Eye (tissue), 1 donor: ENCODE measurements at regions not wholly inside any gene's neighbourhood (a gene's known extent, or its start where the extent isn't known, plus 50 kb on each side); places are given as distances from the start of the nearest gene placed in this dataset.

Experiments used
- DNase-seq: peaks from one replicate; pipeline ENCODE4 v3.0.0-alpha.2; 2015

DNA sequence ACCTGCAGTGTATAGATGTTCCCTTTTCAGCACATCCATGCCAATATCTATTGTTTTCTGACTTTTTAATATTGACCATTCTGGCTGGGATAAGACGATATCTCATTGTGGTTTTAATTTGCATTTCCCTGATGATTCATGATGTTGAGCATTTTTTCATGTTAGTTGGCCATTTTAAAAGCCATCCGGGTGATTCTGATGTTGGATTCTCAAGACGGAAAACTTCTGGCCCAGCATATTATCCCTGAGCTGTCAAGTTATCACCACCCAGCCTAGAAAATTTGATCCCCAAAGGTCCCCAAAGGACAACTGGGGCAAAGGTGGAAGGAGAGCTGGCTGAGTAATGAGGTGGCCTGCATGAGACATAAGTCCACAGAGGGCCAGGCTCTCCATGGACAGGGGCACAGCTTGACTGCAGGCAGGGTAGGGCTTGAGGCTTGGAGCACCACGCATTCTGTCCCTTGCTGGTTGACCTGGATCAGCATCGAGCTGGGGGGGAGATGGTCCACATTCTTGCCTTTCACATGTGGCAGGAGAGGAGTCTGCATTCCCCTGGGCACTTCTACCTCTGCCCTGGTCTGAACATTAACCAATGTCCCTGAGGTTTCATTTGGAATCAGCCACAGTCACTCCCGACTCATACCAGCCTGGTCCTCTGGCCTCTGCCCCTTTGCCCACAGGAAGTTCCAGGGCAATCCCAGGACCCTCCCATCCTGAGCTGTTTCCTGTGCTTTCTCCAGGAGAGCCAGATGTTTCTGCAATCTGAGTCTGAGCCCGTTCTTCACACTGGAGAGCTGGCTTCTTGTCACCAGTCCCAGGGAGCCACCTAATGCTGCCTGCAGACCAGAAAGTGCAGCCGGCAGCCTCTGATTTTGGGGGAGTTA lies 69.2 kb downstream of the ISG20 start:
- no peak for DNase-seq

DNA sequence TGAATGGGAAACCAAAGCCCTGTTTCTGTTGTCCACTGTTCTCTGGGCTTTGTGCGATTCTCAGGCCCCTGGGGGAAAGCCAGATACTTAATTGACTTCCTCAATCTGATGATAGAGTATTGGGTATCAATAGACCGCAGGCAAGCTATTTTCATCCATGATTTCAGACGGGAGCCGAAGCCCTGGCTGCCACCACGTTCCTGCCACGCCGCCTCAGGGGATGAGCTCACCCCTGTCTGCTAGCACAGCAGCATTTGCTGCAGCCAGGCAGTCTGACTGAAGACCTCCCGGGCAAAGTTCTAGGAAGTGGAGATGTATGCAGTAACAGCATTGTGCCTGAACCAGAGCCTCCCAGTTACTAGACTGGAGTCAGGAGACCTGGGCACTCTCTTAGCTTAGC lies 69.8 kb downstream of the ISG20 start:
- no peak for DNase-seq

DNA sequence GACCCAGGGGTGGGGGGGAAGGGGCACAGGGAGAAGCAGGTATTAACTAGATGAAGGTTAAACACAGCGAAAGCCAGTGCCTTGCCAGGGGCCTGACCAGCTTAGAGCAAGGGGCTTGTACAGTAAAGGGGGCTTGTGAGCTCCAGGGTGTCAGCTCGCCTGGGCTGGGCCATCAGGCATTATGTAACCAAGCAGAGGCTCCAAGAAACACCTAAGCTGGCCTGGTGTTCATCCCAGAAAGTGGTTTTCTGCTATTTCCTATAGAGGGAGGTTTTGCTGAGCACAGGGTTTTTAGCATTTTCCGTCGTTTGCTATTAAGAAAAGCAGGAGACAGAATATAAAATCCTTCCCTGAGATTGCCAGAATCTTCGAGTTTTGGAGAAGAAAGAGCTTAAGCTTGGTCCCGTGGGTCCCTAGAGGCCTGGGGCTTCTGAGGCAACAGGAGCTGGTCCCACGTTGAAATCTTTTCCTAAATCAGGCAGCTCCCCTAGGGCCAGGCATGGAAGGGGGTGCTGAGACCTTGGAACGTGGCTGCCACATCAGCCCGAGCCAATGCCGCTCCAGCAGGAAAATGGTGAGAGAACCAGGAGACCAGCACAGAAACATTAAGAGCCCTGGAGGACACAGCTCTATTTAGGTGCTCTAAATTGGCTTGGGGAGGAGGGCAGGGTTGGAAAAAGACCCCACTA lies 71.4 kb downstream of the ISG20 start:
- no peak for DNase-seq

DNA sequence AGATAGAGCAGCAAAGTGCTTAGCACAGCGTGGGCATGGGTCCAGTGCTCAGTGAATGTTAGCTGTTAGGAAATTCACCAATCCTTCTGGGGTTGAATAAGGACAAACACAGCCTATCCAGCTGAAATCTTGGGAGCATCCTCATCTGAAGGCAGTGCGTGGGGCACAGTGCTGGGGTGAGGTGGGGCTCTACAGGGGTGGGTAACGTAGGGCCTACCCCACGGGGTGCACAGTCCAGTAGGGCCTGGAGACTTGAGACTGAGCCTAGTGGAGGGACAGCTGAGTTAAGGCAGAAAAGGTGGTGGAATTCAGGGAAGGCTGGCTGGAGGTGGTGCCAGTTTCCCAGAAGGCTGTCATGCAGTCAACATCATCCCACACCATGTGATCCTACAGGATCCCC lies 73.0 kb downstream of the ISG20 start:
- no peak for DNase-seq

DNA sequence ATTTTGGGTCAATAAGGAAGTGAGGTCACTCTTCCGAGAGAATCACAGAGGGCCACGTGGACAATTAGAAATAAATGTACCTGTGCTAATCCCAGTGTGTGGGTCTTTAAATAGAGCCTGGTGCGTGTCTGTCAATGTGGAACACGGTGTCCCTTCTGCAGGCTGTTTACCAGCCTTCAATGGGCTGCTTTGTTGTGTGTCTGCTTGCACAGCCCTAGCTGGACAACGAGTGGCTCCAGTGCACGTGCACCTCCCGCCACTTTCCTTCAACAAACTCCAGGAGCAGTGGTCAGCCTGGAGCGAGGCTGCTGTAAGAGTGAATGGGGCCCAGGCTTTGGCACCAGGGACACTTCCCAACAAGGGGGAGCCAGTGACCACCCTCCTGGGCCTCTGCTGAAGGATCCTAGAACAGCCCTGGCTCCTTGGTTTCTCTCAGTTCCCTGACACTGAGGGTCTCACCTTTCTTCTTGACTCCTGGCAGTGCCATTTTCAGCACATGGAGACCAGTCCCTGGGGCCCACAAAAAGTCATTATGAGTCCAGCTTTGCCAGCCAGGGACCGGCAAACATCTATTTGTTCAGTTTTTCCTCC lies 76.1 kb downstream of the ISG20 start:
- no peak for DNase-seq

DNA sequence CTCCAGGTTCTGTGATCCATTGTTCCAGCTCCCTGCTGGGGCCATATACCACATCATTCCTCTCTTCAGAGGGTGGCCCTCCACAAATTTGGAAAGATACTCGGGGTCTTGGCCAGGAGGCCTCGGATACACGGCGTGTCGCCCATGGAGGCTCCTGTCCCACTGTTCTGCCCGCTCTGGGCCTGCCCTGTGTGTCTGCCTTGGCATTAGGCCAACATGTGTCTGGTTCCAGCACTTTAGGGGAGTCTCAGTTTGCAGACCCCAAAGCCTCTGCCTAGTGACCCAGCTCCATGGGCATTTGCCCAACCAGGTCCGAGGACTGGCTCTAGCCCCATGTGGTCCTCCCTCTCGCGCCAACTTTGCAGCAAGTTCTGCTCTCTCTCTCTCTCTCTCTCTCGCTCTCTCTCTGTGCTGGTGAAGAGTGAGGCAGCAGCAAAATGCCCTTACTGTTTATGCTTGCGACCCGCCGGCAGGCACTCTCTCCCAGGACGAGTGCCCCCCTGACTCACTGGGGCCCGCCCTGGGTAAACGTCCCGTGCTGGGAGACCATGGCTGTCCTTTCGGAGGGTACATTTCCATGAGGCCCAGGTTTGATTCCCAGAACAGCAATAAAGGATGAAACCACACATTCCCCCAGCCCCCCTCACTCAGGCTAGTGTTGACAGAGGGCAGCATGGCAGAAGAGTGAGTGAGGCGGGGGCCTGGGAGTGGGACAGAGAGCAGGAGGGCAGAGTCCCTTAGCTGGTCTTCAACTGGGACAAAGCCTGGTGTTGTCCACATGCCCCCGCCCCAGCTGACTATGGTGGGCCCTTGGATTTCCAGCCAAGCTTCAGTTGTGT lies 77.9 kb downstream of the ISG20 start:
- no peak for DNase-seq

DNA sequence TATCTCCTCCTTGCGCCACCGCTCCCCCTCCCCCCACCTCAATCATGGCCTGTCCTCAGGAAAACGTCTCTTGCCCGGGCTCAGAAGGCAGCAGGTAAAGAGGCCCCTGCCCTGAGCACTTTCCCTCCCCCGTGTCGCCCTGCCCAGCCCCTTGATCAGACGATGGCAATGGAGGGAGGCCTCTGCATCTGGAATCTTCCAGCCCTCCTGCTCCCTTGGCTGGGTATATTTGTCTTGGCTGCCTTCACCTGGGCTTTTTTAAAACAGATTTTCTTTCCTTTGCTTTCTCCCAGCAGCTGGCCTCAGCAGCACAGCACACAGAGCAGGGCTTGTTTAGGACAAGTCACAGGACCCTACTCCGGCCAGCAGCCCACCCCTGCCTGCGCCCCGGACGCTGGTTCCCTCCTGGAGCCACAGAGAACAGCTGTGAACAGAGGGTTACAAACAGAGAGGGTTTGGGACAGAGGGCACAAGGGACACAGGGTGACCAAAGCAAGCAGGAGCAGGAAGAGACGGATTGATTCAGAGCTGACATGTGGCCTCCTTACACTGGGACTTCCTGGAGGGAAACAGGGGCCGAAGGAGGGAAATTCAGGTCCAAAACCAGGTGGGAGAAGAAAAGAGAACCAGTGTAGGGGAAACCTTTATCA lies 78.7 kb downstream of the ISG20 start:
- DNase-seq = no peak

DNA sequence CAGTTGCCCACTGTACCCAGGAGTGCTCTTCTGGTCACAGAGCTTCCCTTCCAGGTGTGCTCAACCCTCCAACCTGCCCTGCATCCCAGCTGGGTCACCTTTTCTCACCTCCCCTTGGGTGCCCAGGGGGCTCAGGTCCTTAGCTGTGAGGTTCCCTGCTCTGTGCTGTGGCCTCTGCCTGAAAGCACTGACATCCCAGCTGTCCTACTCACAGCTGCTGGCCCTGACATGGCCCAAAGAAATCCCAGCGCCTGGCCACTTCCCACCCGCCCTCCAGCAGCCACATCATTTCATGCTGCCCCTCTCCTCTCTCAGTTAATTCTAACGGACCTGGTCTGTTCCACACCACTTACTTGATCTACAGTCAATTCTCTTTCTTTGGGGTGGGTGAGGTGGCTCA lies 79.9 kb downstream of the ISG20 start:
- no peak for DNase-seq

DNA sequence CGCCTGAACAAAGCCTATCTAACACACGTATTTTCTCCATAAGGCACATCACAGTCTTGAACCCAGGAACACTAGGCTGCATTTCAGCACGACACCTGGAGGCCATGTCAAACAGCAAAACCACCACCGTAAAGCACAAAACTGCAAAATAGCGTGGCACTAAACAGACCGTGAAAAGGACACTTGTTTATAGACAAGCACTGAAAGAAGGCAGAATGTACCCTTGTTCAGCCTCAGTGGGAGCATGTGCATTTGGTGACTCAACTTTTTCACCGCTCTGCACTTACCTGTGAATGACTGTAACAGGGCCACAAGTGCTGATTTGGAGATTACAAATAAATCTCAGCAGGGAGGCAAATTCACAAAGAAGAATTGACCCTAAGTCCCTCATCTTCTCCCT lies 80.8 kb downstream of the ISG20 start:
- no peak for DNase-seq

DNA sequence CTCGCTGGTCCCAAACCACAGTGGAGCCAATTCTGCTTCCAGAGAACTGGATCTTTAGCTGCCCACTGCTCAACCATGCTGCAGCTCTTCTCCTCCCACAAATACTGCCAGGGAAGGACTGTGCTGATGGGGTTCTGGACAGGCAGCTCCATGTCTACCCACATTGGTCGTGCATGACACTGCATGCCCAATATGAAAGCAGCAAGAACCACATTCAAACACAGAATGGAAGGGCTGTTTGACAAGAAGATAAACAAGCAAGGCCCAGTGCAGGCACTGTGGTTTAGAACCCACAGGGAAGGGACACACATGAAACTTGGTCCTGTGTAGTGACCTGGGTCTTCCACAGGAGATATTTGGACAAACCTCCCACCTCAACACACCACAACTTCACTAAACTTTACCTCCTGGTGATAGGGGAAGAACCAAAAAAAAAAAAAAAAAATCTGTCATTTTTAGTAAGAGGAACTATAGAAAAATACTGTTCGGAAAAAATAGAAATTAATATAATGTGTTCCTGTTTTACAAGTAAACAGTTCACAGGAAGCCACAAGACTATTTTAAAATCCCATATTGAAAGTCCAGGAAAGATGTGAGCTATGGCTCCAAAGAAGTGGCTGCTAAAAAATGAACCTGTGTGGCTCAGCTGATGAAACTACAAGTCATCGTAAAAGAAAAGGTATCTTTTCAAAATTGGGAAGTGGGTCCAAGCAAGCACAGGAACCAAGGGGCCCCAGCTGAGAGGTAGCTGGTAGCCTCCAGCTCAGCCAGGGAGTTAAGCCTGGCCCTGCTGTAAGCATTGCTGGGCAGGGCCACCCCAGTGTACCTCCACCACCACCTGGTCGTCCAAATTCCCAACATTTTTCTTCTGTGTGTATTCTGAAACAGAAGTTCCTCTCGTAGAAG lies 77.7 kb upstream of the ACAN start:
- DNase-seq = no peak

DNA sequence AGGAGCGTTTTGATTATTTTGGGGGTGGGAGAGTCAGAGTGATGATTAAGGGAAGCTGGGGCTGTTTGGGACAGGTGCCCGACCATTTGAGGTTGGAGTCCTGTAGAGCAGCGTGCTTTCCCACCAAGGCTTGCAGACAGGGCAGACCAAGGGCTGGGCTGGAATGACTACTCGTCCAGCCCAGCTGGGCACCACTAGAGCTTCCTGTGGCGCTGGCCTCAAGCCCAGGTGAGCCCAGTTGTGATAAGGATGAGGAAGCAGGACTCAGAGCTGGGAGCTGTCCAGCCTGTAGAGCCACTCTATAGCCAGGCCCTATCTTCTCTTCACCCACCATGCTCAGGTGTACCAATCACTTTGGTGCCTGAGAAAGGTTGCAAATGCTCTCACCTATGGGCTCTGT lies 75.8 kb upstream of the ACAN start:
- no peak for DNase-seq

DNA sequence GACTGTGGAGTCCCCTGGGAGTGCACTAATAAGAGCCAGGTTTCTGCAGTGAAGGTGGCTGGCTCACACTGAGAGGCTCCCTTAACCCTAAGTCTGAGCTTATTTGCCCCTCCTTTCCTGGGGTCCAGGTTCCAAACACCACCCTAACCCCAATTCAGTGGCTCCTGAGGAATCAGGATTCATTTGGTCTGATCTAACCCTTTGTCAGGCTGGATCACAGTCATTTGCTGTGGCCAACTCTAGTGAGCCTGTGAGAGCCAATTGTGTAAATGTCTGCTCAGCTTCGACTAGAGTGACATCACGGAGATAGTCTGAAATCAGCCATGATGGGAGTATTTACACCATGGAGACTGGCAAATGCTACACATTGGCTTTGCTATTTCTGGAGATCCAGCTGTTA lies 73.7 kb upstream of the ACAN start:
- DNase-seq = no peak

DNA sequence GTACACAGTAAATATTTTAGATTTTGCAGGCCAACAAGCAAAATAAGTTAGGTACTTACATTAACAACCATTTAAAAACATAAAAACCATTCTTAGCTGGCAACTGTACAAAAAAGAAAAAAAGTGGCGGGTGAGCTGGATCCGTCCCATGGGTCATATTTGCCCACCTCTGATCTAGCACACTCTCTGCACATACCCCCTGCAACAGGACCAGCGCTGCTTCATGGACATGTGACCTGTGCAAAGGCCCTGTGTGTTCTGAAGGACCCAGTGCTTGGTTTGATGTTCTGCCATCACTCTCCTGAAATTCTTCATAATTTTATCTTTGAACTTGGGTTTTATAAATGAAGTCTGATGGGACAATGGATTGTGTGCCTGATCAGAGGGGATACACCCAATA lies 72.5 kb upstream of the ACAN start:
- DNase-seq = no peak

DNA sequence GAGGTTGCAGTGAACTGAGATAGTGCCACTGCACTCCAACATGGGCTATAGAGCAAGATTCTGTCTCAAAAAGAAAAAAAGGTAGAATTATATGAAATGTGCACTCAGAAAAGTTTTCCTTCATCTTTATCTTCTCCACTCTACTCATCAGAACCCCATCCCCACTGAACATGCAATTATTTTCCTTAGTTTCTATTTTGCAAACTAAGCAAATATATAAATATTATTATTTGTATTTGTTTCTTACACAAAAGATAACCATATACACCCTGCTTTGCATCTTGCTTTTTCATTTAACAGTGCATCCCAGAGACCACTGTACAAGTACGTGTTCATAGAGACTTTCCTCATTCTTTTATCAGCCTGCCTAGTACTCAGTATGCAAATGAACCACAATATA lies 68.0 kb upstream of the ACAN start:
- DNase-seq = no peak

DNA sequence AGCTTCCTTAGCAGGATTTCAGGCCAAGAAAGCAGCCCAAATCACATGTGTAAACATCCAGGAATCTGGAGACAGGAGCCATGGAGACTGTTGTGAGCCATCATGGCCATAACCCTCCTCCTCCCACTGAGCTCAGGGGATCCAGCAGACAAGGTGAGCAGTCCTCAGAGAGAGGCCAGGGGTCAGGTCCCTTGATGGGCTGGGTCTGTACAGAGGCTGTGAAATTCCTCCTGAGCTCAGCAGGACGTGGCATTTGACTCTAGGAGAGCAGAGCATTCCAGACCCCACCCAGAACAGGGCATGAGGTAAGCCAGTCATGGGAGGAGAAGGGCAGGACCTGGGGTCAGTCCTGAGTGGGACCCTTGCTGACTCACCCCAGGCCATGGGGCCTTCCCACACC lies 67.0 kb upstream of the ACAN start:
- DNase-seq = no peak

DNA sequence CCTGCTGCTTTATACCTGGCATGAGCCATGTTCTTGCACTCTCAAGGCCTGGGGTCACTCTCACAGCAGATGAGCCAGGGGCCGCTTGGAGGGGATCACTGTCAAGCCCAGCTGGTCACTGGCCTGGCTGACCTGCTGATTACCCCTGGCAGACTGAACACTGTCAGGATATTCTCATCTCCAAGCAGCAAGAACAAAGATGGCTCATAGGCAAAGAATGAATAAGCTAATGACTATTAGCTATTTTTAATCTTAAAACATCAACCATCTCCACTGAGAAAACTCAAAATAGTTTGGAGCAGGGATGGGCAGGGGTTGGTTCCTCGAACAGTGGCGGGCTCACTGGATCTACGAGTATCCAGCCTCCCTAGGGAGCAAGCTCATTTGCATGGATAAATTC lies 64.4 kb upstream of the ACAN start:
- no peak for DNase-seq

DNA sequence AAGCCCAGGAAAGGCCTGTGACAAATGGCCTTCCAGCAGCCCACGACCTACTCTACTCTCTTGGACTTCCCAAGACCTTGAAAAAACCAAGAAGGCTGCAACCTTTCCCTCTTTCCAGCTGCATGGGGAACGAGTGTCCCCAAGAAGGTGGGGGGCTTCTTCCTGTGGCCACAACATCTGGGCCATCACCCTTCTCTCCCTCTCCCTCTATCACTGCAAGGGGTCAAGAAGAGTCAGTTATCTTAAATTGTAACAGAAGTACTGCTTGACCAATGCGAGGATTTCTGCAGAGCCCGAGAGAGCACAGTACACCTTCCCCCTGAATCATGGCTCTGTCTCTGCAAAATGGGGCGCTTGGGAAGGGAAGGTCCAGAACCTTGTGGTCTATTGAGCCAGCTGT lies 63.7 kb upstream of the ACAN start:
- no peak for DNase-seq

DNA sequence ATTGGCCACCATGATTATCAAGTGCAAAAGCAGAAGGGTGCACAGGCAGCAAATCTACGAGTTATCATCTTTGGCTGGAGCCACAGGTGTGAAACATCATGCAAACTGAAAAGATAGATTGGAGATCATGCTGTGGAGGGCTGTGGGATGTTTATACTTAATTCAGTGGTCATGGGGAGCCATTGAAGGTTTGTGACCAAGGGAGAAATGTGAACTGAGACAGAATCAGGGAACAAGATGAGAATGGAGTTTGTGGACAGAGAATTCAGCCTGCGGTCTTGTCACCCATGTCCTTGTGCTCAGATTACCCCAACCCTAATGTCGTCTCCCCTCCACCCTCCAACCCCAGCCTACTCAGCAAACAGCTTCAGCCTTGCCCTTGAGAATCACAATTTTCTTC lies 62.9 kb upstream of the ACAN start:
- no peak for DNase-seq

DNA sequence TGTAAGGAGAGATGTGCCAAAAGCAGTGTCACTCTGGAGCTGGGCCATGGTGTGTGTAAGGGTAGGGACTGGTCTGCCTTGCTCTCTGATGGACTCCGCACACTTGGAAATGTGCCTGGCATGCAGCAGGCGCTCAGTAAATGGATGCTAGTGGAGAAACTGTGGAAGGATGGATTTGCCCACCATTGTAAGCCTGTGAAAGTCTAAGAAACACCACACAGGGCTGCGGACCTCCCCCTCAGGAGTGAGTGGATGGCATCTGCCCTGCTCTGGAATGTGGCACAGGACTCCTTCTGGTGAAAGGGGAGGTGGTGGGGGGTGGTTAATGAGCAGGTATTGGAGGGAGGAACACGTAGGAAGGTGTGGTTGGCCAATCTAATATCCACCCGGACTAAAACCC lies 62.2 kb upstream of the ACAN start:
- DNase-seq = no peak

DNA sequence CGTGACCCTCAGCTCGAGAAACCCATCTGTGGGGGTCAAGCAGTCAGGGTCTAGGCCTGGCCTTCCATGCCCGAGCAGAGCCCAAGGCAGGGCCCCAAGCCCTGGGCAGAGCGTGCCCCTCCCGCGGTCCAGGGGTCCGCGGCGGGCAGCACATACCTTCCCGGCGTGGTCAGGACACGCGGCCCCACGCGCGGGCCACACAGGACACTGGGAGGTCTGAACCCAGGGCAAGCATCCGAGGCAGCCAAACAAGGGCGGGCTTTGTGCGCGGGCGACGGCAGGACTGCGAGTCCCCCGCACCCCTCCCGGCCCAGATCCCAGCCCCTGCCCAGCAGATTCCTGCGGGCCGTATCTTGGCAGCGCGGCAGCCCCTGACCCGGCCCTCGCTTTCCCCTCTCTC lies 61.6 kb upstream of the ACAN start:
- no peak for DNase-seq

DNA sequence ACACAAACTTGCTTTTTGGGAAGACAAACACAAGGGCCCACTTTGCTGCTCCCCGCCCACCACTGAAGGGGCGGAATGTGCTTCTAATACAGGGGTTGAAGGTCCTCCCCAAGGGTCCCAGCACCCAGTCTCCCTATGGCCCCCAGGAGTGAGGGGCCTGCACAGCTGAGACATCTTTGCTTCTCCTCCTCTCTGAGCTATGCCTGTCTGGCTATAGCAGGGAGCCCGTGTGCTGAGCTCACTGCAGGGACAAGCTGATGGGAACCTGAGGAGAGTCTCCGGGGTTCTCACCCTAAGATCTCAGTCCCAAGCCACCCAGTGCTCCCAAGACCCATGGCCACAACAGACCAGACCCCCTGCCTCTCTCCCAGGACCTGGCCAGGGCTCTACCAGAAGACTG lies 61.1 kb upstream of the ACAN start:
- DNase-seq = no peak

DNA sequence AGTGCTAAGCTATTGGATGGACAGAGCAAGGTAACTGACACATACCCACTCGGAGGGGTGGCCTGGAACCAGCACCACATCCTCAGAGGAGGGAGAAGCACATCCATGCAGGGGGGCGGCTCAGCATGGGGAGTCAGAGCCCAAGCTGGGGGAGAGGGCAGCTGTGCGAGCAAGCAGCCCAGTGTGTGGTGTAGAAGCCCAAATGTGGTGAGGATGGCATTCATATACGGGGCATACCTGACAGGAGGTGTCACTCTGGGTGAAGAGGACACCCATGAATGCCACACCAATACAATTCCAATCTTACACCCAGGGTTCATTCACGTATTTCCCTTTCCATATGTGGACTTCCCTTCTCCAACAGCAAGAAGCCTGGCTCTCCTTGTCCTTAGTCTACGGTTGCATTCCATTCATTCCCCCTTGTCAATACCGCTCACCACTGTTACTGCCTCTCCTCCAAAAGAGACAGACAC lies 58.7 kb upstream of the ACAN start:
- DNase-seq = no peak
